Endothelial cell of umbilical vein (primary cell): ENCODE measurements at regions not wholly inside any gene's neighbourhood (a gene's known extent, or its start where the extent isn't known, plus 50 kb on each side); places are given as distances from the start of the nearest gene placed in this dataset.

Source experiments
- CTCF ChIP-seq, 2 donors: IDR thresholded peaks; 1 replicate in 1 of 2; 2 replicates in 1 of 2; pipeline ENCODE4 v1.5.1; 2011; ENCODE audit warnings: low read length in 2 of 2, mild to moderate bottlenecking in 2 of 2, moderate library complexity in 2 of 2, control low read depth in 1 of 2, inconsistent platforms in 1 of 2, low read depth in 1 of 2; ENCODE audit not compliant: insufficient read depth in 1 of 2; ENCODE audit errors: extremely low read depth in 1 of 2
- GATA2 ChIP-seq: IDR thresholded peaks from 2 replicates; pipeline ENCODE4 v1.7.0; 2011; ENCODE audit warnings: low read depth, mild to moderate bottlenecking, moderate library complexity, mixed read lengths, low read length; ENCODE audit not compliant: insufficient read length, insufficient read depth
- TF ChIP-seq, protein P1 (sequence below): IDR thresholded peaks from 2 replicates; pipeline ENCODE4 v1.6.1; 2011; ENCODE audit not compliant: insufficient read depth, insufficient read length

GRCh38 chr22:49072996-49073645 is 754.6 kb downstream of the BRD1 start:
- TF ChIP-seq CTCF (IDR thresholded peaks at IDR 0.05; ENCODE audit: extremely low read depth in 1 of 2, insufficient read depth in 1 of 2, low read depth in 1 of 2, low read length in 2 of 2): no peak
- TF ChIP-seq, protein P1, sequence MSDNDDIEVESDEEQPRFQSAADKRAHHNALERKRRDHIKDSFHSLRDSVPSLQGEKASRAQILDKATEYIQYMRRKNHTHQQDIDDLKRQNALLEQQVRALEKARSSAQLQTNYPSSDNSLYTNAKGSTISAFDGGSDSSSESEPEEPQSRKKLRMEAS: no peak
- no peak for TF ChIP-seq GATA2
